GM21786 (cell line): ENCODE measurements at regions not wholly inside any gene's neighbourhood (a gene's known extent, or its start where the extent isn't known, plus 50 kb on each side); places are given as distances from the start of the nearest gene placed in this dataset.

Experiments
- ATAC-seq: cut with Tn5 transposase; IDR thresholded peaks from one replicate; pipeline ENCODE4 v1.9.1; 2021; ENCODE audit not compliant: unreplicated experiment

GRCh38 chr9:107946364-107947141 is 457.0 kb upstream of the KLF4 start:
- no peak for ATAC-seq

DNA sequence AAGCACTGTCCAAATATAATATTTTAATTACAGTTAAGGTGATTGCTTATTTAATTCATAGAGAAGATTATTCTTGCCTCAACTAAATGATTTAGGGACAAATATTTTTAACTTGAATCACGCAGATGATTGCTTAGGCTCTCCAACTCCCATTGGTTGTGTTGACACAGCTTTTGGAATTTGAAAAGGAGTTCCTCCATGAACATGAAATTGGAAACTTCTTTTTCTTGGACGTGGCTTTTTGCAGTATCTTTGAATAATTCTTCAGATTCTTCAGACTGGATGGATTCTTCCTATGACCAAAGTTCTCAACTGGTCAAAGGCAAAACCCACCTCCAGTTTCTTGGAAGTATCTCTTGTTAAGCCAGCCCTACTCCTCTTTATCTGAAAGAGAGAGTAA is 456.4 kb upstream of the KLF4 start:
- no peak for ATAC-seq

DNA sequence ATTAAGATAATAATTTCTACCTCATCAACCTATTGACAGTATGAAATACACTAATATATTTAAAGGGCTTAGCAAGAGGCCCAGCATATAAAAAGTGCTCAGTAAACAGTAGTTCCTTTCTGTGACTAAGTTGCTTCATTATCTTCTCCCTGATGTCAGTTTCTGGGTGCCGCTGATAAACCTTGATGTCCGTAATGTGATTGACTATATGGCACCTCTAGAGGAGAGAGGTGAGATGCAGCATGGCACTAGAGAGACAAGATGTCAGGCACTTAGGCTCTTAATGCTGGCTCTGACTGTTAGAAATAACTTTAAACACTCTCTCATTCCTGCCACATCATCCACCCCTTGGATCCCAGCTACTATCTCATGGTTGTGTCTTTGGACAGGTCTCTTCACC is 455.9 kb upstream of the KLF4 start:
- no peak for ATAC-seq

GRCh38 chr9:107944387-107944786 is 454.8 kb upstream of the KLF4 start:
- ATAC-seq = no peak

DNA sequence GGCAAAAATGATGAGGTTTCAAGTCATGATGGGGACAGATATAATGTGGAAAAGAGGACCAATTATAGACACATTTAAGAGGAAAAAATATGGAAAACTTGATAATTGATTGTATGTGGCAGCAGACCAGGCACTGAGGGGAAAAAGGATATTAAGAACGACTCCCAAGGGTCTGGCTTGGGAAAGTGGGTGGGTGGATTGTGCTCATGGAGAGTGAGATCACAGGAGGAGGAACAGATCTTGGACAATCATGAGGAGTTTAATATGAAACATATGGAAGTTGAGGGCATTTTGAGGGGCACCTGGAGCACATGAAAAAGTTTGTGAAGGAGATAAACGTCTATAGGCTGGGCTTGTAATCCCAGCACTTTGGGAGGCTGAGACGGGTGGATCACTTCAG is 454.3 kb upstream of the KLF4 start:
- ATAC-seq = no peak

- no peak for ATAC-seq
Observed at GRCh38 chr9:107942856-107943255, 453.3 kb upstream of the KLF4 start.

DNA sequence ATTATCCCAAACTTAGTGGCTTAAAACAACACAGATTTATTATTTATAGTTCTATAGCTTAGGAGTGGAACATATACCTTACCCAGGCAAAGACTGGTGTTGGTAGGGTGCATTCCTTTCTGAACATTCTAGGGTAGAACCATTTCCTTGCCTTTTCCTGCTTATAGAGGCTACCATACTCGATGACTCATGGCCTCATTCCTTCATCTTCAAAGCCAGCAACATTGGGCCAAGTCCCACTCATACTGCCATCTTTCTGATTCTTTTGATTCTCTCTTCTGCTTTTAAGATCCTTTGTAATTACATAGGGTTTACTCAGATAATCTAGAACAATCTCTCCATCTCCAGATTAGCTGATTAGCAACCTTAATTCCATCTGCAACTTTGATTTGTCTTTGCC is 452.7 kb upstream of the KLF4 start:
- ATAC-seq = no peak

- ATAC-seq = no peak
Observed at GRCh38 chr9:107940616-107941595, 451.3 kb upstream of the KLF4 start.

DNA sequence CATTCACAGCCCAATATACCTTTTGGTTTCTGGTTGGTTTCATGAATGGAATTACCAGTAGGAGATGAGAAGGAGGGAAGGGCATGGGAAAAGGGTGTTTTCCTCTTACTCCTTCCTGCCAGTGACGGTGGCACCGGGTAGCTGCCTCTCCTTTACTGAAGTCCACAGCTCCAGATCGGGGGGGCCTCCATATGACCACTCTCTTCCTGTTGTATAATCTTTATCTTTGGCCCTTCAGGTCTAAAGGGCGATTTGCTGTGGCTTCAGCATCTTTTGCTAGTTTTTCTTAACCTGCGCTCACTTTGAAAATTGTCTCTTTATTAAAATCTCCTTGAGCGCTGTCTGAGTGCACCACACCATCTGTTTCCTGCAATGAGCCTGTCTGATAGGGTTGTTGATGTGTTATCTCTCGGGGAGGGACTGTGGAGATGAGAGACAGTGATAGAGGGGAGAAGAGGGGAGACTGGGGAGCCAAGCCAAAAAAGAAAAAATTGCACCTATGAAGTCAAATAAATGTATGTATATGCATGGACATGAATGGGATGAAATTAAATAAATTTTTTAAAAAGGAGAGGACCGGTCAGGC is 449.3 kb upstream of the KLF4 start:
- ATAC-seq = no peak

- ATAC-seq = no peak
Observed at GRCh38 chr9:107935931-107936330, 446.4 kb upstream of the KLF4 start.

GRCh38 chr9:107933516-107933915 is 443.9 kb upstream of the KLF4 start:
- no peak for ATAC-seq

- no peak for ATAC-seq
Observed at GRCh38 chr9:107933097-107933496, 443.5 kb upstream of the KLF4 start.

DNA sequence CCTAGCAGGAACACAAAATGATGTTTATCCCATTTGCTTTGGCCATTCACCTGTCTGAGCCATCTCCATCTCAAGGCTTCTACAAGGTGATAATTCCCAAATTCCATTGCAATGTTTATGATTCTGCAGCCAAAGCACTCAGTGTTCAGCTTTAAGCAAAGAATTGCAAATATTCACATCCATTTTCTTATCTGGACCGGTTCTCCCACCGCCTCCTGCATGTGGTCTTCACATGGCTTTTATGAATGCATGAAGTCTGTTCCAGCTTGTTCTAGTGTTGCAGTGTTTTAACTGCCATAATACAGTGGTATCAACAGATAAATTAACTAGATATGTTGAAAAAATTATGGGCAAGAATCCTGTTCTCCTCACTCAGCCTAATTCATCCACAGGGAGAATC is 443.0 kb upstream of the KLF4 start:
- ATAC-seq = no peak

GRCh38 chr9:107932046-107932445 is 442.5 kb upstream of the KLF4 start:
- ATAC-seq = no peak

DNA sequence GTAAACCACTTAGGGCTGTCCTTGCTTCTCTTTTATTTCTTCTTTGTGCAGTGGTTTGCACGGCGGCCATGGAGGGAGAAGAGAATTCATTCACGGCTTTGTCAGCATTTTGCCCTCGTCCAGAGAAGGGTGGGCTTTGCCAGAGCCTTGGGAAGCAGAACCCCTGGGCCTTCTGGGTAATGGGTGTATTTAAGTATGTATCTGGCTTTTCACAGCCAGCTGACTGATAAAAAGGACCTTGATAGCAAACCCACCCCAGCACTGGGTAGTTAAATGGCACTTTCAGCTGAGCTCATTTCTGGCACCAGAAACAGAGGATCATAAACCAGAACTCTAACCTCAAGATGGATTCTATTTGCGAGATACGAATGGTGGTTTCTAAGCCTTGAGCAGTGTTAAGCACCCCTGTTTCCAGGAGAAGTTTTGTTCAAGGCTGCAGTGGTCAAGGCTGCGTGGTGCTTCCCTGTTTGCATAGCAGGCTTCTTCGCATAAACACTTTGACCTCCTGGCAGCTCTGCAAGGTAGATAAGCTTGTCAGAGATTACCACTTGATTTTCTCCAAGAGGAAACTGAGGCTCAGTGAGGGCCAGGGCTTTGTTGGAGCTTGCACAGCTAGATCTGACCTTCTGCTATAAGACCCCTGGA is 441.6 kb upstream of the KLF4 start:
- ATAC-seq = no peak

DNA sequence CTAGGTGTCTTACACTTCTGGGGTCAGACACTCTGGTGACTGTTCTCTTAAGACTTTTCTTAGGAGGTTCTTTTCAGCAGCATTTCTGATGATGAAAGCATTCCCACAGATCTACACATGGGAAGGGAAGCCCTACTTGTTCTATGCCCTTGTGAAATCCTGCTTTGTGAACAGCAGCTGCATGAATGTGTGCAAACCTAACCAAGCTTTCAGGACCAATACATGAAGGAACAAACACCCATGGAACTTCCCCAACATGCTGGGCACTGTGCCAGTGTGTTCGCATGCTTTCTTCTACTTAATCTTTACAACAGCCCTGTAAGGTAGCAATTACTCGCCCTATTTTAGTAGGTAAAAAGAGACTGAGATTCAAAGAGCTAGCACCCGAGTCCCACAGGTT is 439.9 kb upstream of the KLF4 start:
- no peak for ATAC-seq

GRCh38 chr9:107928701-107929371 is 439.3 kb upstream of the KLF4 start:
- no peak for ATAC-seq

GRCh38 chr9:107927276-107927675 is 437.7 kb upstream of the KLF4 start:
- no peak for ATAC-seq

DNA sequence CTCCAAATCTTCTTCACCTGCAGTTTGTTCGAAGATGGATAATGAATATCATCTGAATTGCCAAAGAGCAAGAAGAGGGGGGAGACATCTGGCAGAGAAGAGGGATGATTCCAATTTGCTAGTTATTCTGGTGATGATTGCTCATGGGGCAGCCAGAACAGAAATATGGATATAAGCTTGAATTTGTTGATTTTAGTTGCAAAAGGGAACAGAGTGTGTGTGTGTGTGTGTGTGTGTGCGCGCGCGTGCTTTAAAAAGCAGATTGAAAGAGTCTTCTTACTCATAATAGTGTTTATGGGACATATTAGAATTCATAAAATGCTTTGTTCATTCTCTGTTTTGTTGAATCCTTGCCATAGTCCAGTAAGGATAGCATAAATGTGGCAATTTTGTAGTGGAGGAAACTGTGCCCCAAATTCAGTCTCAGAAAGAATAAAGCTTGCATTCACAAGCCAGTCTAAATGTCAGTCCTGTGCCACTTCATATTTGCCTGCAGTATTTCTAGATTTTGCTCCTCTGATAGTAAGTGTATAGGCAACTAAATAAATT is 436.3 kb upstream of the KLF4 start:
- ATAC-seq = no peak

- no peak for ATAC-seq
Observed at GRCh38 chr9:107922260-107922659, 432.7 kb upstream of the KLF4 start.
